ENCODE measurements at regions not wholly inside any gene's neighbourhood (a gene's known extent, or its start where the extent isn't known, plus 50 kb on each side); places are given as distances from the start of the nearest gene placed in this dataset.

- no peak overlapping the region for H3K4me3 Mint-ChIP-seq
- no peak for DNase-seq
- no peak for ATAC-seq
- no peak overlapping the region for H3K27ac Mint-ChIP-seq
- peaks cover 14 to 17% of the 10 kb centered on the region in 2 donors for H3K9me3 Mint-ChIP-seq
- H3K27me3 Mint-ChIP-seq: no peaks in the 10 kb centered on the region
- no peaks in the 10 kb centered on the region for H3K4me1 Mint-ChIP-seq
Observed at GRCh38 chr16:51201604-51202003, 50.5 kb upstream of the SALL1 start.

All from stimulated activated naive CD8-positive, alpha-beta T cell treated with anti-CD3 and anti-CD28 coated beads, Interleukin-15, amount 100 ng/mL, for 72 hours (primary cell).